SK-N-SH (cell line): ENCODE measurements at regions not wholly inside any gene's neighbourhood (a gene's known extent, or its start where the extent isn't known, plus 50 kb on each side); places are given as distances from the start of the nearest gene placed in this dataset.
A peak's percentile ranks its signal among the peaks of the same experiment; 100 is the strongest.

ENCODE experiments used
- CTCF ChIA-PET: fragments of 300-600, 350-600 bp; formaldehyde crosslinking; extraction: SDS; loops from one replicate; lab custom pipeline; 2021; lab: Yijun Ruan, JAX
- POLR2A ChIA-PET: fragments of 350-600 bp; sonication (Branson Sonifier 250); formaldehyde crosslinking; extraction: SDS; loops from one replicate; lab custom pipeline; 2020; ENCODE audit warnings: antibody characterized with exemption, inconsistent platforms; lab: Yijun Ruan, JAX
- DNase-seq: peaks from one replicate; pipeline ENCODE4 v3.0.0; 2012
- H2AFZ ChIP-seq: fragments of 200-600 bp; sonication (generic); 2 replicates; pipeline ENCODE4 v1.8.1; 2016; ENCODE audit warnings: antibody characterized with exemption, mild to moderate bottlenecking, low read depth
- H3F3A ChIP-seq: fragments of 200-600 bp; sonication (generic); replicated peaks from 2 replicates; pipeline ENCODE3; 2016; ENCODE audit warnings: antibody characterized with exemption, mild to moderate bottlenecking; ENCODE audit not compliant: insufficient read depth
- H3K27ac ChIP-seq, 2 experiments: fragments of 200-500 bp in 1 of 2; fragments of 200-600 bp in 1 of 2; sonication (Bioruptor generic) in 1 of 2; sonication (generic), shearing (Covaris generic) in 1 of 2; 2 replicates each; pipeline versions ENCODE4 v1.5.1 to v1.6.1; 2014 to 2016; ENCODE audit warnings: low read depth in 2 of 2, inconsistent platforms in 1 of 2, low read length in 1 of 2, mild to moderate bottlenecking in 1 of 2, mixed read lengths in 1 of 2
- H3K27me3 ChIP-seq: fragments of 200-600 bp; sonication (generic), shearing (Covaris generic); 2 replicates; pipeline ENCODE4 v1.6.1; 2016; ENCODE audit warnings: mixed run types; ENCODE audit not compliant: insufficient read depth
- H3K36me3 ChIP-seq, 2 experiments: fragments of 200-500 bp in 1 of 2; fragments of 200-600 bp in 1 of 2; sonication (Bioruptor generic) in 1 of 2; sonication (generic) in 1 of 2; replicated peaks in 1 of 2; 2 replicates each; pipeline versions ENCODE3 to v1.5.1; 2014 to 2016; ENCODE audit warnings: low read length in 1 of 2, mild to moderate bottlenecking in 1 of 2; ENCODE audit not compliant: insufficient read depth in 2 of 2, control insufficient read depth in 1 of 2
- H3K4me1 ChIP-seq, 2 experiments: fragments of 200-500 bp in 1 of 2; fragments of 200-600 bp in 1 of 2; sonication (Bioruptor generic) in 1 of 2; sonication (generic), shearing (Covaris generic) in 1 of 2; 2 replicates each; pipeline versions ENCODE4 v1.5.1 to v1.6.1; 2014 to 2016; ENCODE audit warnings: low read depth in 1 of 2, low read length in 1 of 2, mixed run types in 1 of 2; ENCODE audit not compliant: insufficient read depth in 2 of 2, control insufficient read depth in 1 of 2
- H3K4me2 ChIP-seq: fragments of 200-600 bp; sonication (generic), shearing (Covaris generic); 2 replicates; pipeline ENCODE4 v1.6.1; 2017; ENCODE audit warnings: mixed run types
- H3K4me3 ChIP-seq, 2 experiments: fragments of 200-500 bp in 1 of 2; fragments of 200-600 bp in 1 of 2; sonication (Bioruptor generic) in 1 of 2; sonication (generic), shearing (Covaris generic) in 1 of 2; 2 replicates each; pipeline versions ENCODE4 v1.5.1 to v1.8.1; 2014 to 2016; ENCODE audit warnings: low read depth in 2 of 2, inconsistent platforms in 1 of 2, low read length in 1 of 2, mild to moderate bottlenecking in 1 of 2, mixed read lengths in 1 of 2, moderate library complexity in 1 of 2
- H3K79me2 ChIP-seq: fragments of 200-600 bp; sonication (generic); 2 replicates; pipeline ENCODE4 v1.8.1; 2017; ENCODE audit warnings: mild to moderate bottlenecking; ENCODE audit not compliant: insufficient read depth
- H3K9ac ChIP-seq: fragments of 200-600 bp; sonication (generic); 2 replicates; pipeline ENCODE4 v1.6.1; 2017; ENCODE audit warnings: mixed run types
- H3K9me2 ChIP-seq: fragments of 200-600 bp; sonication (generic); 2 replicates; pipeline ENCODE4 v1.6.1; 2017; ENCODE audit warnings: mixed run types
- H3K9me3 ChIP-seq: fragments of 200-600 bp; sonication (generic); 2 replicates; pipeline ENCODE4 v1.6.1; 2017; ENCODE audit warnings: mixed run types, mild to moderate bottlenecking, moderate library complexity
- H4K20me1 ChIP-seq: fragments of 200-600 bp; sonication (generic); 2 replicates; pipeline ENCODE4 v1.6.1; 2017; ENCODE audit warnings: mild to moderate bottlenecking, mixed run types; ENCODE audit not compliant: insufficient read depth
- ELF1 ChIP-seq: IDR thresholded peaks from 2 replicates; pipeline ENCODE4 v1.4.0; 2012
- EP300 ChIP-seq, 2 experiments: IDR thresholded peaks; 2 replicates each; pipeline versions ENCODE4 v1.4.0 to v1.6.1; 2012; ENCODE audit warnings: borderline replicate concordance in 1 of 2, low read depth in 1 of 2, low read length in 1 of 2
- EZH2phosphoT487 ChIP-seq: fragments of 200-600 bp; sonication (generic); IDR thresholded peaks from 2 replicates; pipeline ENCODE4 v1.6.1; 2017; ENCODE audit warnings: low read depth, mixed run types, mild to moderate bottlenecking, antibody characterized with exemption, moderate library complexity, borderline replicate concordance
- FOSL2 ChIP-seq: IDR thresholded peaks from 2 replicates; pipeline ENCODE4 v1.4.0; 2012; ENCODE audit warnings: low read depth, mild to moderate bottlenecking, moderate library complexity, borderline replicate concordance
- FOXM1 ChIP-seq: IDR thresholded peaks from 2 replicates; pipeline ENCODE4 v1.4.0; 2012; ENCODE audit warnings: low read depth, mild to moderate bottlenecking
- GATA2 ChIP-seq: sonication (generic); formaldehyde crosslinking; IDR thresholded peaks from 2 replicates; pipeline ENCODE4 v1.5.0; 2020; ENCODE audit warnings: mild to moderate bottlenecking, missing genetic modification reagents
- MEF2A ChIP-seq: IDR thresholded peaks from 2 replicates; pipeline ENCODE4 v1.4.0; 2012; ENCODE audit warnings: low read depth, borderline replicate concordance
- POLR2AphosphoS5 ChIP-seq: IDR thresholded peaks from 2 replicates; pipeline ENCODE4 v1.6.1; 2012; ENCODE audit warnings: low read depth, low read length
- RCOR1 ChIP-seq: fragments of 150-350 bp; IDR thresholded peaks from 2 replicates; pipeline ENCODE4 v1.6.1; 2017; ENCODE audit warnings: antibody characterized with exemption, low read length
- RXRA ChIP-seq: IDR thresholded peaks from 2 replicates; pipeline ENCODE4 v1.4.0; 2012; ENCODE audit warnings: low read depth, mild to moderate bottlenecking, borderline replicate concordance
- SIN3A ChIP-seq: IDR thresholded peaks from 2 replicates; pipeline ENCODE4 v1.6.1; 2012; ENCODE audit warnings: low read depth, mild to moderate bottlenecking, low read length, moderate library complexity, borderline replicate concordance
- TAF1 ChIP-seq: IDR thresholded peaks from 2 replicates; pipeline ENCODE4 v1.6.1; 2012; ENCODE audit warnings: low read depth, mild to moderate bottlenecking, low read length, moderate library complexity, borderline replicate concordance
- TCF12 ChIP-seq: IDR thresholded peaks from 2 replicates; pipeline ENCODE4 v1.4.0; 2012
- WGBS: methylation state at CpG from one replicate; pipeline ENCODE4 v1.1.6; 2017; ENCODE audit warnings: low lambda C conversion rate; 5-methylcytosine and 5-hydroxymethylcytosine counted together
- TF ChIP-seq, protein P1 (sequence below): fragments of 150-350 bp; IDR thresholded peaks from 2 replicates; pipeline ENCODE4 v1.6.1; 2017; ENCODE audit warnings: antibody characterized with exemption, low read length, low read depth, borderline replicate concordance
- TF ChIP-seq, protein P2 (sequence below): IDR thresholded peaks from 2 replicates; pipeline ENCODE4 v1.6.1; 2012; ENCODE audit warnings: mild to moderate bottlenecking, low read depth, low read length, moderate library complexity
- TF ChIP-seq, protein P3 (sequence below): fragments of 200-600 bp; sonication (generic); IDR thresholded peaks from 2 replicates; pipeline ENCODE4 v1.6.1; 2017; ENCODE audit warnings: antibody characterized with exemption, mild to moderate bottlenecking, moderate library complexity

DNA sequence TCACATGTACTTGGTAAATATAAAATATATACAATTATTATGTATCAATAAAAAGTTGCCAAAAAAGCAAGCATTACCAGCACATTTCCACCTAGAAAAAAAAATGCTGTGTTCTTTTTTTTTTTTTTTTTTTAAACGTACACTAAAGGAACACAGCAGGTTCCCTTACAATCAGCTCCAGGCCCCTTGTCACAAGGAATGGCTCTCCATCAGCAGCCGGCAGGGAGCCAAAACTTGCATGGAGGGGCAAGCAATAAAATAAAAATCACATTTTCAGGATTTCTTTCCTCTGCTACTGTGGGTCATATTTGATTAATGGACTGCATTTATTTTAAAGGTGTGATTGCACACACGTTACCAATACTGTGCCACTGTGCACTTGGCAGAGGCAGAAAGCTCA lies 460.3 kb downstream of the GPAT3 start:
- DNase-seq, result no peak
- Histone ChIP-seq H4K20me1 (no peaks in the 10 kb centered on the region), H3F3A (no peaks in the 10 kb centered on the region), H3K4me2 (no peak overlapping the region), H2AFZ (no peak overlapping the region)
- TF ChIP-seq ELF1, result no peak
- no peak for TF ChIP-seq EP300 (IDR thresholded peaks at IDR 0.05; ENCODE audit: borderline replicate concordance in 1 of 2, low read depth in 1 of 2, low read length in 1 of 2)
- TF ChIP-seq, protein P1, sequence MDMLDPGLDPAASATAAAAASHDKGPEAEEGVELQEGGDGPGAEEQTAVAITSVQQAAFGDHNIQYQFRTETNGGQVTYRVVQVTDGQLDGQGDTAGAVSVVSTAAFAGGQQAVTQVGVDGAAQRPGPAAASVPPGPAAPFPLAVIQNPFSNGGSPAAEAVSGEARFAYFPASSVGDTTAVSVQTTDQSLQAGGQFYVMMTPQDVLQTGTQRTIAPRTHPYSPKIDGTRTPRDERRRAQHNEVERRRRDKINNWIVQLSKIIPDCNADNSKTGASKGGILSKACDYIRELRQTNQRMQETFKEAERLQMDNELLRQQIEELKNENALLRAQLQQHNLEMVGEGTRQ, result no peak
- no peak for TF ChIP-seq RCOR1
- TF ChIP-seq RXRA, result no peak
- TF ChIP-seq, protein P2, sequence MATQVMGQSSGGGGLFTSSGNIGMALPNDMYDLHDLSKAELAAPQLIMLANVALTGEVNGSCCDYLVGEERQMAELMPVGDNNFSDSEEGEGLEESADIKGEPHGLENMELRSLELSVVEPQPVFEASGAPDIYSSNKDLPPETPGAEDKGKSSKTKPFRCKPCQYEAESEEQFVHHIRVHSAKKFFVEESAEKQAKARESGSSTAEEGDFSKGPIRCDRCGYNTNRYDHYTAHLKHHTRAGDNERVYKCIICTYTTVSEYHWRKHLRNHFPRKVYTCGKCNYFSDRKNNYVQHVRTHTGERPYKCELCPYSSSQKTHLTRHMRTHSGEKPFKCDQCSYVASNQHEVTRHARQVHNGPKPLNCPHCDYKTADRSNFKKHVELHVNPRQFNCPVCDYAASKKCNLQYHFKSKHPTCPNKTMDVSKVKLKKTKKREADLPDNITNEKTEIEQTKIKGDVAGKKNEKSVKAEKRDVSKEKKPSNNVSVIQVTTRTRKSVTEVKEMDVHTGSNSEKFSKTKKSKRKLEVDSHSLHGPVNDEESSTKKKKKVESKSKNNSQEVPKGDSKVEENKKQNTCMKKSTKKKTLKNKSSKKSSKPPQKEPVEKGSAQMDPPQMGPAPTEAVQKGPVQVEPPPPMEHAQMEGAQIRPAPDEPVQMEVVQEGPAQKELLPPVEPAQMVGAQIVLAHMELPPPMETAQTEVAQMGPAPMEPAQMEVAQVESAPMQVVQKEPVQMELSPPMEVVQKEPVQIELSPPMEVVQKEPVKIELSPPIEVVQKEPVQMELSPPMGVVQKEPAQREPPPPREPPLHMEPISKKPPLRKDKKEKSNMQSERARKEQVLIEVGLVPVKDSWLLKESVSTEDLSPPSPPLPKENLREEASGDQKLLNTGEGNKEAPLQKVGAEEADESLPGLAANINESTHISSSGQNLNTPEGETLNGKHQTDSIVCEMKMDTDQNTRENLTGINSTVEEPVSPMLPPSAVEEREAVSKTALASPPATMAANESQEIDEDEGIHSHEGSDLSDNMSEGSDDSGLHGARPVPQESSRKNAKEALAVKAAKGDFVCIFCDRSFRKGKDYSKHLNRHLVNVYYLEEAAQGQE, result no peak
- TF ChIP-seq POLR2AphosphoS5, result no peak
- no peak for TF ChIP-seq TAF1
- TF ChIP-seq EZH2phosphoT487, result no peak
- no peak for TF ChIP-seq FOSL2
- no peak for TF ChIP-seq SIN3A
- no peak for TF ChIP-seq MEF2A
- TF ChIP-seq TCF12, result no peak
- TF ChIP-seq, all 33 proteins: peak for 0
- Histone ChIP-seq H3K27ac (no peak overlapping the region), H3K4me1 (no peaks in the 10 kb centered on the region), H3K9ac (no peak overlapping the region), H3K9me2 (no peaks in the 10 kb centered on the region), H3K79me2 (no peaks in the 10 kb centered on the region), H3K27me3 (no peaks in the 10 kb centered on the region), H3K36me3 (no peaks in the 10 kb centered on the region), H3K4me3 (no peak overlapping the region), H3K9me3 (no peaks in the 10 kb centered on the region)
- ChIA-PET POLR2A (no interaction called here), CTCF (no interaction called here)
- 6% methylated on average over 3 of the region's 3 CpGs for WGBS

DNA sequence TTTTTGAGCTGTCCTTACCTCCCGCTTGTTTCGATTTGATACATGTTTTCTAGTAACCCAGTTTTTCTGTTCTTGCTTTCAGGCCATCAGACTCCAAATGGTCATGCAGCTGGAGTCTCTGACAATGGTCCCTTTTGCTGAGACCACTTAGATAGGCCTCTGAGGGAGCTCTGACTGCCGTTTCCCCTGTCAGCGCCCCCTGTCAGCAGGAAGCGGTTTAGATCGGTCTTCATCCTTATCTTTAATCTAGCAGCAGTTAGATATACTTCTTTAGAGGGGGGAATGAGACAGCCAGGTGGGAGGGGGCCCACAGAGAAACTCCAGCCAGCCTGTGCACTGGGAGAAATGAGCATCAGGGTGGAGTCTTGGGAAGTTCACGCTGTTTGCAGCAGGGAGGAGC lies 457.9 kb downstream of the GPAT3 start:
- H3K9me3 ChIP-seq, result no peaks in the 10 kb centered on the region
- no peak overlapping the region for H3K27ac ChIP-seq
- no peaks in the 10 kb centered on the region for H3K36me3 ChIP-seq
- H3K4me1 ChIP-seq, result no peaks in the 10 kb centered on the region
- no peak for DNase-seq
- no peaks in the 10 kb centered on the region for H3K9me2 ChIP-seq
- CTCF ChIA-PET, result interaction anchor here (1.3 kb wide), 1 partner anchor 10 kb away, joined by 3 read pairs; no protein-coding TSS in a partner anchor
- H3K79me2 ChIP-seq, result no peaks in the 10 kb centered on the region
- no peaks in the 10 kb centered on the region for H3K27me3 ChIP-seq
- H4K20me1 ChIP-seq, result no peaks in the 10 kb centered on the region
- 31% methylated on average over 7 of the region's 7 CpGs for WGBS
- H3F3A ChIP-seq, result no peaks in the 10 kb centered on the region
- TF ChIP-seq FOXM1, result no peak
- TF ChIP-seq EP300 (IDR thresholded peaks at IDR 0.05; ENCODE audit: borderline replicate concordance in 1 of 2, low read depth in 1 of 2, low read length in 1 of 2), result no peak
- TF ChIP-seq, protein P3, sequence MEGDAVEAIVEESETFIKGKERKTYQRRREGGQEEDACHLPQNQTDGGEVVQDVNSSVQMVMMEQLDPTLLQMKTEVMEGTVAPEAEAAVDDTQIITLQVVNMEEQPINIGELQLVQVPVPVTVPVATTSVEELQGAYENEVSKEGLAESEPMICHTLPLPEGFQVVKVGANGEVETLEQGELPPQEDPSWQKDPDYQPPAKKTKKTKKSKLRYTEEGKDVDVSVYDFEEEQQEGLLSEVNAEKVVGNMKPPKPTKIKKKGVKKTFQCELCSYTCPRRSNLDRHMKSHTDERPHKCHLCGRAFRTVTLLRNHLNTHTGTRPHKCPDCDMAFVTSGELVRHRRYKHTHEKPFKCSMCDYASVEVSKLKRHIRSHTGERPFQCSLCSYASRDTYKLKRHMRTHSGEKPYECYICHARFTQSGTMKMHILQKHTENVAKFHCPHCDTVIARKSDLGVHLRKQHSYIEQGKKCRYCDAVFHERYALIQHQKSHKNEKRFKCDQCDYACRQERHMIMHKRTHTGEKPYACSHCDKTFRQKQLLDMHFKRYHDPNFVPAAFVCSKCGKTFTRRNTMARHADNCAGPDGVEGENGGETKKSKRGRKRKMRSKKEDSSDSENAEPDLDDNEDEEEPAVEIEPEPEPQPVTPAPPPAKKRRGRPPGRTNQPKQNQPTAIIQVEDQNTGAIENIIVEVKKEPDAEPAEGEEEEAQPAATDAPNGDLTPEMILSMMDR, result peak; percentile 36
- no peak; the same call in 1 of the 2 replicates for TF ChIP-seq GATA2 (CRISPR knock-in tag)
- no peak overlapping the region for H3K4me3 ChIP-seq
- no peak overlapping the region for H3K4me2 ChIP-seq
- H2AFZ ChIP-seq, result peak overlapping the region; percentile 56; the same call in 1 of the 2 replicates
- no peak overlapping the region for H3K9ac ChIP-seq
- POLR2A ChIA-PET, result no interaction called here
